ENCODE measurements at regions not wholly inside any gene's neighbourhood (a gene's known extent, or its start where the extent isn't known, plus 50 kb on each side); places are given as distances from the start of the nearest gene placed in this dataset.

- H3K79me2 ChIP-seq (ENCODE audit: insufficient read depth, low read length): 0 out of 2 replicates have a peak, but pooled peaks cover 2% of the 10 kb centered on the region
- Mint-ChIP-seq H3K4me3 (no peak overlapping the region; a peak in 1 of 5 replicates), H3K27ac (peak overlapping the region; percentile 42 to 56 (median 47); a peak in 3 of 7 replicates), H3K36me3 (ENCODE audit: insufficient read depth in 1 of 3, low read depth in 3 of 3) (peaks cover under 1 to 6% (median 5%) of the 10 kb centered on the region in 3 experiments; a peak in 3 of 7 replicates), H3K4me1 (peaks cover 49 to 51% of the 10 kb centered on the region in 2 experiments), H3K9me3 (no peaks in the 10 kb centered on the region), H3K27me3 (ENCODE audit: low read depth) (no peaks in the 10 kb centered on the region)
- no peak overlapping the region for H3K4me2 ChIP-seq (ENCODE audit: insufficient read depth, insufficient read length, low read length)
- no peak overlapping the region for H3K56ac ChIP-seq (ENCODE audit: insufficient read length, low read depth, low read length)
- no peaks in the 10 kb centered on the region for H3K79me1 ChIP-seq (ENCODE audit: insufficient read depth, low read depth, low read length, poor library complexity, severe bottlenecking)
- no peaks in the 10 kb centered on the region for H3K9me3 ChIP-seq (ENCODE audit: control insufficient read depth, low read depth, low read length)
- H3K4ac ChIP-seq (ENCODE audit: low read depth, low read length): no peak overlapping the region
- no peaks in the 10 kb centered on the region for H3K23me2 ChIP-seq (ENCODE audit: insufficient read length, low read depth, low read length, poor library complexity, severe bottlenecking)
- no peak overlapping the region for H2AK5ac ChIP-seq (ENCODE audit: insufficient read length, low read length)
- no peak for TF ChIP-seq CTCF (conservative IDR thresholded peaks at IDR 0.05)
- H3K27ac ChIP-seq (ENCODE audit: insufficient read length, low read depth, low read length): no peak overlapping the region
- H3K18ac ChIP-seq (ENCODE audit: insufficient read length, low read depth, low read length): no peak overlapping the region
- H2BK20ac ChIP-seq (ENCODE audit: low read depth, low read length, poor library complexity, severe bottlenecking): no peak overlapping the region
- no peak overlapping the region for H3K9ac ChIP-seq (ENCODE audit: extremely low read depth, insufficient read length, low read length)
- no peak overlapping the region for H3K23ac ChIP-seq (ENCODE audit: insufficient read length, low read depth, low read length)
- H3K14ac ChIP-seq (ENCODE audit: insufficient read depth, low read length): no peak overlapping the region
- H4K20me1 ChIP-seq (ENCODE audit: control insufficient read depth, insufficient read depth, insufficient read length): no peaks in the 10 kb centered on the region
- no peak overlapping the region for H4K8ac ChIP-seq (replicated peaks; ENCODE audit: insufficient read length, low read depth, low read length)
- H2BK12ac ChIP-seq (ENCODE audit: insufficient read length, low read depth, low read length): no peak overlapping the region
- no peak overlapping the region for H4K5ac ChIP-seq (ENCODE audit: insufficient read length, low read depth, low read length)
- H2AFZ ChIP-seq (ENCODE audit: low read length): no peak overlapping the region
- no peak overlapping the region for H3T11ph ChIP-seq (ENCODE audit: low read length)
- no peak overlapping the region for H2BK120ac ChIP-seq (ENCODE audit: low read depth, low read length, poor library complexity, severe bottlenecking)
- H2BK15ac ChIP-seq (ENCODE audit: low read depth, low read length): no peak overlapping the region
- H3K27me3 ChIP-seq (ENCODE audit: insufficient read depth, low read length): no peaks in the 10 kb centered on the region
- WGBS (ENCODE audit: extremely low coverage, insufficient read length, low lambda C conversion rate): no CpG with 5 or more reads among the region's 11 CpGs
- peaks cover 28% of the 10 kb centered on the region for H3K4me1 ChIP-seq (ENCODE audit: insufficient read depth, low read length)
- DNase-seq: no peak
- no peak overlapping the region for H2BK5ac ChIP-seq (ENCODE audit: insufficient read length, low read length)
- H4K91ac ChIP-seq (ENCODE audit: insufficient read length, low read depth, low read length): no peak overlapping the region
These were observed 147.1 kb downstream of the PRL start for GRCh38 chr6:22149501-22150367.
